GM12878 (cell line): ENCODE measurements at regions not wholly inside any gene's neighbourhood (a gene's known extent, or its start where the extent isn't known, plus 50 kb on each side); places are given as distances from the start of the nearest gene placed in this dataset.

Experiments used
- ATAC-seq: fragments of 200-7000 bp; cut with Tn5 transposase; 3 replicates; pipeline ENCODE4 v1.9.1; 2020; ENCODE audit warnings: mild to moderate bottlenecking, moderate library complexity
- BruUV-seq: library from RNA; stranded (reverse); fragments of 400-500 nt; replicated peaks from 2 replicates; lab custom pipeline; 2021; lab: Mats Ljungman, UMichigan
- CTCF ChIA-PET: fragments of 300-600 bp; sonication (Branson Sonifier 250); formaldehyde crosslinking; extraction: SDS; loops from one replicate; lab custom pipeline; 2021; ENCODE audit warnings: inconsistent platforms; lab: Yijun Ruan, JAX
- POLR2A ChIA-PET: fragments of 350-600 bp; formaldehyde crosslinking; extraction: SDS; loops from one replicate; lab custom pipeline; 2021; ENCODE audit warnings: inconsistent platforms; lab: Charles Lee
- RAD21 ChIA-PET: fragments of 300-600 bp; sonication (Branson Sonifier 250); formaldehyde crosslinking; loops from one replicate; lab custom pipeline; 2023; ENCODE audit warnings: antibody characterized with exemption; ENCODE audit not compliant: unreplicated experiment; lab: Charles Lee
- SMC1A ChIA-PET: fragments of 300-600 bp; sonication (Branson Sonifier 250); formaldehyde crosslinking; loops from one replicate; lab custom pipeline; 2023; ENCODE audit not compliant: unreplicated experiment, uncharacterized antibody; lab: Charles Lee
- DNase-seq: peaks from one replicate; pipeline ENCODE4 v3.0.0-alpha.2; 2011; ENCODE audit warnings: low read depth, low spot score
- FAIRE-seq: peaks from 3 replicates; lab custom pipeline; 2011; peaks lifted over from hg19 to GRCh38; lab: Jason Lieb, UNC
- H2AFZ ChIP-seq: 2 replicates; pipeline ENCODE4 v1.6.0; 2011; ENCODE audit warnings: low read depth, low read length, control low read depth; ENCODE audit not compliant: control insufficient read depth
- H3K27ac ChIP-seq: 2 replicates; pipeline ENCODE4 v1.5.1; 2011; ENCODE audit warnings: control low read depth; ENCODE audit not compliant: control insufficient read depth, insufficient read depth
- H3K27me3 ChIP-seq, 2 experiments: replicated peaks in 1 of 2; 2 replicates each; pipeline versions ENCODE4 v1.6.0 to v1.6.1; 2011; ENCODE audit warnings: low read length in 1 of 2; ENCODE audit not compliant: control insufficient read depth in 2 of 2, insufficient read depth in 2 of 2
- H3K36me3 ChIP-seq, 2 experiments: 2 replicates each; pipeline ENCODE4 v1.5.1; 2011; ENCODE audit warnings: low read length in 1 of 2; ENCODE audit not compliant: control insufficient read depth in 2 of 2, insufficient read depth in 2 of 2
- H3K4me1 ChIP-seq: 2 replicates; pipeline ENCODE4 v1.6.1; 2011; ENCODE audit warnings: mild to moderate bottlenecking, low read length, moderate library complexity, mixed read lengths; ENCODE audit not compliant: control insufficient read depth, insufficient read depth
- H3K4me2 ChIP-seq: 2 replicates; pipeline ENCODE4 v1.6.0; 2011; ENCODE audit warnings: control low read depth; ENCODE audit not compliant: control insufficient read depth, insufficient read depth
- H3K4me3 ChIP-seq: fragments of 200-600 bp; sonication (generic); 2 replicates; pipeline ENCODE4 v1.5.1; 2016
- H3K79me2 ChIP-seq: 2 replicates; pipeline ENCODE4 v1.6.0; 2011; ENCODE audit warnings: low read length; ENCODE audit not compliant: control insufficient read depth, insufficient read depth
- H3K9ac ChIP-seq: 2 replicates; pipeline ENCODE4 v1.8.0; 2011; ENCODE audit warnings: low read length, control low read depth, mixed read lengths; ENCODE audit not compliant: control insufficient read depth, insufficient read depth
- H3K9me3 ChIP-seq: replicated peaks from 3 replicates; pipeline ENCODE4 v1.5.1; 2011; ENCODE audit warnings: mild to moderate bottlenecking, low read length; ENCODE audit not compliant: control insufficient read depth, insufficient read depth
- H4K20me1 ChIP-seq: 2 replicates; pipeline ENCODE4 v1.6.0; 2011; ENCODE audit not compliant: control insufficient read depth, insufficient read depth
- MEF2B ChIP-seq: fragments of 450-650 bp; IDR thresholded peaks from 2 replicates; pipeline ENCODE4 v1.6.1; 2018; ENCODE audit warnings: mild to moderate bottlenecking, moderate library complexity; ENCODE audit not compliant: partially characterized antibody, poor library complexity, severe bottlenecking
- NRF1 ChIP-seq: conservative IDR thresholded peaks from 2 replicates; pipeline ENCODE4 v1.6.1; 2011; ENCODE audit warnings: mild to moderate bottlenecking, low read depth, low read length, improper control_type of control experiment
- PAX5 ChIP-seq: IDR thresholded peaks from 2 replicates; pipeline ENCODE4 v1.6.1; 2011; ENCODE audit warnings: low read depth, low read length, borderline replicate concordance
- PKNOX1 ChIP-seq: fragments of 450-650 bp; IDR thresholded peaks from 2 replicates; pipeline ENCODE4 v1.6.1; 2016; ENCODE audit warnings: mild to moderate bottlenecking
- POLR2AphosphoS2 ChIP-seq: IDR thresholded peaks from 2 replicates; pipeline ENCODE4 v1.6.1; 2011; ENCODE audit warnings: low read depth, mild to moderate bottlenecking, low read length, improper control_type of control experiment, moderate library complexity
- REST ChIP-seq: IDR thresholded peaks from 2 replicates; pipeline ENCODE4 v1.6.1; 2012; ENCODE audit warnings: mild to moderate bottlenecking, low read depth, low read length
- YBX1 ChIP-seq: fragments of 450-650 bp; IDR thresholded peaks from 2 replicates; pipeline ENCODE4 v1.6.1; 2016; ENCODE audit warnings: antibody characterized with exemption
- ZNF592 ChIP-seq: fragments of 450-650 bp; IDR thresholded peaks from 2 replicates; pipeline ENCODE4 v1.6.1; 2017; ENCODE audit warnings: mild to moderate bottlenecking, moderate library complexity
- whole genome bisulfite sequencing: methylation state at CpG from one replicate; pipeline ENCODE4 v1.1.6; 2016; ENCODE audit warnings: low lambda C conversion rate; ENCODE audit not compliant: insufficient replicate concordance, insufficient coverage; ENCODE audit errors: missing lambda C conversion rate; 5-methylcytosine and 5-hydroxymethylcytosine counted together
- in situ Hi-C: fragments of 300-500 bp; cut with MboI; formaldehyde crosslinking; loops from 9 replicates; pipeline ENCODE4 v1.14.3; 2018; ENCODE audit warnings: mixed read lengths
- intact Hi-C: fragments of 100-400 bp; cut with micrococcal nuclease; formaldehyde crosslinking; loops from one replicate; pipeline ENCODE4 v1.14.2; 2022; ENCODE audit not compliant: unreplicated experiment

- no peak overlapping the region for H3K27ac ChIP-seq
- no peak overlapping the region for H3K4me3 ChIP-seq
- in situ Hi-C loops, result no loop called here
- no peaks in the 10 kb centered on the region for H3K36me3 ChIP-seq
- DNase-seq, result no peak
- H3K9ac ChIP-seq, result no peak overlapping the region
- RAD21 ChIA-PET, result no interaction called here
- peaks cover 20% of the 10 kb centered on the region for H3K4me1 ChIP-seq
- SMC1A ChIA-PET, result interaction anchor here (0.7 kb wide), 1 partner anchor 500 kb away, joined by 4 read pairs; no protein-coding TSS in a partner anchor
- POLR2A ChIA-PET, result no interaction called here
- no peak for ATAC-seq
- no peak overlapping the region for H3K4me2 ChIP-seq
- FAIRE-seq, result no peak
- no peak overlapping the region for H2AFZ ChIP-seq
- TF ChIP-seq YBX1 (no peak), PKNOX1 (no peak), POLR2AphosphoS2 (no peak), MEF2B (no peak), REST (no peak), ZNF592 (no peak), NRF1 (no peak), PAX5 (no peak)
- TF ChIP-seq, all 136 proteins: peak for 0
- no TSS peak for BruUV-seq
- 70% methylated on average over 8 of the region's 8 CpGs for WGBS
- no peaks in the 10 kb centered on the region for H4K20me1 ChIP-seq
- no peaks in the 10 kb centered on the region for H3K79me2 ChIP-seq
- no peaks in the 10 kb centered on the region for H3K9me3 ChIP-seq
- peaks cover 0 to 2% of the 10 kb centered on the region in 2 experiments; a peak in 1 of 4 replicates for H3K27me3 ChIP-seq
- CTCF ChIA-PET, result interaction anchor here (1.1 to 1.8 kb wide), 2 partner anchors 172 to 500 kb away, joined by 4 to 9 read pairs; partner anchors contain the start of gene IL6
- intact Hi-C loops, result no loop called here
These were observed 55.5 kb upstream of the STEAP1B start for GRCh38 chr7:22555476-22555875.
